NCI-H748 (cell line): ENCODE measurements at regions not wholly inside any gene's neighbourhood (a gene's known extent, or its start where the extent isn't known, plus 50 kb on each side); places are given as distances from the start of the nearest gene placed in this dataset.
A peak's percentile ranks its signal among the peaks of the same experiment; 100 is the strongest.

Experiments
- DNase-seq: peaks from one replicate; lab custom pipeline; 2025; ENCODE audit not compliant: unreplicated experiment; lab: John Stamatoyannopoulos, UW

DNA sequence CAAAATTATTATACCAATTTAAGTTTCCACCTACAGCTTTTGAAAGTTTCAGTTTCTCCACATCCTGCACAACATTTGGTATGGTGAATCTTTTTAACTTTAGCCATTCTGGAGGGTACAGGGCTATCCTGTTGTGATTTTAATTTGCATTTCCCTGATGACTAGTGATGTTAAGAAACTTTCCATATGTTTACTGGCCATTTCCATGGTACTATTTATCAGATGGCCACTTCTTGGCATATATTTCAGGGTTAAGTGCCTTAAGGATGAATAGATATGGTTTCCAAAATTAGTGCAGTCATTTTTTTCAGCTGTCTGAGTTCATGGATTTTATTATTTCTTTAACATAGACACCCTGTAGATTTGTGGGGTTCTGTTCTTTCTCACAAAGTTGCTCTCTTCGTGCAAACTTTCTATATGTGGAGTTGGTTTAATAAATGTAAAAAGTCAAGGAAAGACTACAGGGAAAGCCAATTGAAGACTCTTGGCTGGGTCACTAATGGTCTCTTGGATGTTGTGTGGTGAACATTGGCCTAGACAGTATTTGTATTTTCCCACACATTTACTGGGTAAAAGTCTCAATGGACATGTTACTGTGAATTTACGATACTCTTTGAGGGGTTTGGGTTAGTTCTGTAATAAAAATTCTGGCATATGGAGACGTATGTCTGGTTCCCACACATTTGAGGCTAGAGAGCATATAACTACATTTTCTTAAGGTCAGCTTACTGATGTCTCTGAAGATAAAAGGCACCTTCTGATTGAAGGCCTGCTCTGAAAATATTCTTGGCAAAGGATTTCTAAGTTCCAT lies 147.5 kb upstream of the PDZRN3 start:
- no peak for DNase-seq

DNA sequence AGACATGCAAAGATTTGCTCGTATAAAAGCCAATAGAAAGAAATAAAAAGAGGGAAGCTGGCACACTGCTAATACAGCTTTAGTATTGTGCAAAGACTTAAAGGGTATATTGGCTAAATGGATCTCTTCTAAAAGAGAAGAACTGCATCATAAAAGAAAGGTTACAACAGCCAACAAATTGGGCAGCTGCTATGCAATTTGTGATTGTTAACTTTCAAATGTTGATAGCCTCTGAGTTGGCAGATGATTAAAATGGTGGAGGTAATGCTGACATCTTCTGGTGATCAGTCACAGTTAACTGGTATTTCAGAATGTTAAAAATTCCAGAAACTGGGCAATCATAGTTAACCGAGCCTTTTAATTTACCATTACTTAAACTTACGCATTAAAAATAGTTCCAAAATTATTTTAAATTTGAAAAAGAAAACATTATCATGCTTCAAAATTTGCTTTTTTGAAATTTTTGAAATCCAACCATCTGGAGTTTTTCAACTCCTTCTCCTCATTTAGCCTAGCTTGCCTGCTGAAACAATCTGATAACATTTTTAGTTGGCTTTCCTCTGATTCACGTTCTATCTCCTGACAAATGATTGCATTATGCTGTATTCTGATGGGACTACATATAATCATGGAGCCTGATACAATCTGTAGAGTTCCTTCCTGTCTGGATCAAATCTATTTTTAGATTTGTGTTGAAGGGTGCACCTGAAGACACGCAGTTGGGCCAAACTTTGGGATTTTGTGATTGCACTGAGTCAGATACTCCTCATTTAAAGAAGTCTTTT lies 144.0 kb upstream of the PDZRN3 start:
- peak; percentile 24 for DNase-seq

DNA sequence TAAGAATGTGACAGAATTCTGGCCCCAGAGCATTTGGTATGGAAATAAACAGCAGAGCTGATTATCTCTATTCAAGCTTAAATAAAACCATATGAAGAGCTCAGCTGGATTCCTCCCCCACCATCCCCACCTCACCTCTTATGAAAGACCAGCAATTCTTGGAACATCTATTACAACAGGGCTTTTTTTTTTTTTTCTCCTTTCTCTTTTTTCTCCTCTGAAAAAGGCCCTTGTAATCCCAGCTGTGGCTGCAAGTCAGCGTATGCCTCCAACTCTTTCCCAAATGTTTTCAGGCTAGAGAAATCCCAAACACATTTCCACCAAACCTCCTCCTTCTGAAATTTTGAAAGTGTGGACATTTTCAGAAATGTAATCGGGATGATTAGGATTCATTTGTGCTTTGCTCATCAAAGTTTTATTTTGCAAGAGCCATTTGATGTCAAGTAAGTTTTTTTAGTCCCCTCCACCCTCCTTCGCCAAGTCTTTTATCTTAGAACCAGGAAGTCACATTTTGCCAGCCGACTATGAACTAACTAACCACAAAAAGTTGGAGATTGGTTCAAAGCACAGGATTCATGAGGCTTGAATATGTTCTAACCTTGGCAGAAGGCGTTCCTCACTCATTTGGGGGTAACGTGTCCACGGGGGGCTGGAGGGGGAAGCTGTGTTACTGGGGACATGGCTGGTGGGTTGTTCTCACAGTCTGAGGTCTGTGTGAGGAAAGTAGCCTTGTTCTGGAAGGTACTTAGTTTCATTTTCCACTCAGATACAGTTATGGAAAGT lies 142.0 kb upstream of the PDZRN3 start:
- DNase-seq, result no peak

DNA sequence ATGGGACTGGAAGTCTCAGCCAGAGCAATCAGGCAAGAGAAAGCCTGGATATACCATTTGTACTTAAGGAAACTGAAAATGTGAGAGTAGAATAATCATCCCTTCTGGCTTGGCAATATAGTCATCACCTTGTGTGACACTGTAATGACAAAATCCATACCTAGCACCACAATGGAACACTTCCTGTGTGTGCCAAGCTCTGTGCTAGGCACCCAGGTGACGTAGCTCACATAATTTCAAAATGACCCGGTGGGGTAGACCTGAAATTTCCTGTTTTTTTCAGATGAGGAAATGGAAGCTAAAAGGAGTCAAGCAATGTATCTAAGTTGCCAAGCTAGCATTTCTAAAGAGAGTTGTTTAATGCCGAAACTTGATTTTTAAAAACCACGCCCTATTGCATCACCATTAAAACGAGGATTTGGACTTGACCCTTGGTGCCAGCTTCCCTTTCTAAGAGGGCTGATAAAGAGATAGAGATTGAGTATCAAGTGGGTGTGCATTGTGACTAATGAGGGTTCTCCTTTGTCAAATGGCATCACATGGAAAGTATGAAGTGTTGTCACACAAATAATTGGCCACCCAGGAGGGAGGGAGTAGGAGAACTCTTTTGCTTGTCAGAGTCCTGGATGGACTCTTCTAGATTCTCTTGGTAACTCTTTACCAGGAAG lies 141.3 kb upstream of the PDZRN3 start:
- peak; percentile 46 for DNase-seq

DNA sequence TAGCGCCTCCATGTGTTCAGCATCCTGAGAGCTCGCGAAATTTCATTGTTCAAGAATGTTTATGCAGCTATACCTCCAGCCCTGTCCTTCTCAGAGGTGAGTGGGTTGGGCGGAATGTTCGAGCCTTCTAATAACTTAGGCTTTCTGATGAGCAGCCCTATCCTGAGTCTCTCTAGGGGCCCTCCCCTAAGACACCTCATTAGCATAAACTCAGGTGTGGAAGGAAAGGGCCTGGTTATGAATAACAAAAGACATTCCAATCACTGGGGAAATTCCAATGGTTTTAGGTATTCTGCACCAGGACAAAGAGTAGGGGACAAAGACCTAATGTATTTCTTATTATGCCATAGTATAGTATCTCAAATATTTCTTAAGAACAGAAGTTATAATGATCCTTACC lies 138.1 kb upstream of the PDZRN3 start:
- DNase-seq, result no peak

DNA sequence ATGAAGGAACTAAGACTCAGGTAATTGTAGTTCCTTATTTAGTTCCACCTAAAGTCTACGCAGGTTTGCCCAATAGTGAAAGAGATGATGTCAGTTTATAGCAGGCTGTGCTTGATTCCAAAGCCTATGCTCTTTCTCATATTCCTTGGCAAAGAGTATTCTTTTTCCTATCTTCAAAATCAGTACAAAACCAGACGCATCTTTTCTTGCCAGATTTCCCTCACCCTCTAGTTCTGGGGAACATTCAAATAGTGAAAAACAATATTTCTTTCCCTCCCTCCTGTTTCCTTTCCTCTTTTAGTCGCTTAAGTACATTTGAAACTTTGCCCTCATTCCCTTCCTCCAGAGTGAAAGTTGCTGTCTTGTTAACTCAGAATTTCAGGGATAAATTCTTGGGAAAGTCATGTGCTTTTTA lies 134.6 kb upstream of the PDZRN3 start:
- DNase-seq, result no peak

DNA sequence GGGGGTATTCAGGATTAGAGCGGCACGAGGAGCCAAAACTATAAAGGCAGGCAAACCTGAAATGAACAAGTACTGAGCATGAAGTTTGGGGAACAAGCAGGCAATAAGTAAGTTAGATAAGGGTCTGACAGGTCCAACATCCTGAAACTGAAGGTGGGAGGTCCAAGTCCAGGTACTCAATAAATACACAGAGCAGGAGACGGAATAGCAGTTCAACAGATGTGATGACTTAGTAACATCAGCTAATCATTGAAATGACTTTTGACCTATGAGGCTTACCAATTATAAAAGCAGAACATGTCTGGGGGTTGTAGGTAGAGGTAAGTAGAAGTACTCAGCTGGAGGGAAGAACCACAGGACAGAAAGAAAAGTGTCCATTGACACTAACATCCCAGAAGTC lies 132.8 kb upstream of the PDZRN3 start:
- DNase-seq, result no peak

DNA sequence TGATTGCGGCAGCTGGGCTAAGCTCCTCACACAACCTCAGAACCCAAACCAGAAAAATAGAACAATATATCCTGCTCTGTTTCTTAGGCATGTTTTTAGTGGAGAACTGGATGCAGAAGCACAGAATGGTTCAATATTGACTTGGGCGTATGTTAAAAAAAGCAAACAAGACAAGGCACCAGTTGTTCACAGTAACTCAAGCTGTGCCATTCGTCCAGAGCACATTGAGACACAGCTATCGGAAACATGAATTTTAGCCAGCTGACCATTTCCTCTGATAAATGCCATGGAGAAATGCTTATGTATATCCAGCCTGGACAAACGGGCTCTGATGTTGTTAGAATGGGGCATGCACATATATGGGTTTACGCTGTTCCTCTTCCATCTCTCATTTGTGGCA lies 129.2 kb upstream of the PDZRN3 start:
- DNase-seq, result no peak

DNA sequence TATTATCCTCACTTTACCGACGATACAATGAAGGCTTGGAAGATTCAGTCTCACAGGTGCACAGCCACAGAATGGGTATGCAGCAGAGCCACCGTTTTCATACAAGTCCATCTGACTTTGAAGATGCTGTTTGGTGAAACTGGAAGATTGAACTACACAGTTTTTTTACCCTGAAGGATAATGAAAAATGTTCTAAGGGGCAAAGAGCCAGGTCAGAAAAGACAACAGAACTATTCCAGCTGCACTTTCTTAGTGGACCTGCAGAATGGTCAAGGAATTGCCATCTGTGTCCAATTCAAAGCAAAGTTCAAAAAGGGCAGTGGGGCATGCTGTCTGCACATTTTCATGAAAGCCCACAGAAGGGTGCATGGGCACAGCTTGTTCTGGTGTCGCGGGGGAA lies 127.6 kb upstream of the PDZRN3 start:
- DNase-seq, result no peak

DNA sequence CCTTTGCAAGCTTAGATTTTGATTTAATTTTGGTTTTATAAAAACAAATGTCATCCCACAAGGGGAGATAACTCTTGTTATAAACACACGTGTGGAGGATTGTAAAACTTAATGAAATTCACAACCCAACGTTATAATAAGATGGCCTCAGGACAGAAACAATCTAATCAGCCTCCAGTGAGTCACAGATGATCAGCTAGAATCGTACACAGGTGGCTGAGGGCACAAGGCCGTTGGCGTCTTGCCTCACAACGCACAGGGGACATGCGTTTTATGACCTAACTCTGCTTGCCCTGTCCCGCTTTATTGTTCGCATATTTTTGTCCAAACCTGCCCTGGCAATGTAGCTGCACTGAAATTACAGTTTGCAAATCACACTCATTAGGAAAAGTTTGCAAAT lies 121.9 kb upstream of the PDZRN3 start:
- DNase-seq, result peak; percentile 16

DNA sequence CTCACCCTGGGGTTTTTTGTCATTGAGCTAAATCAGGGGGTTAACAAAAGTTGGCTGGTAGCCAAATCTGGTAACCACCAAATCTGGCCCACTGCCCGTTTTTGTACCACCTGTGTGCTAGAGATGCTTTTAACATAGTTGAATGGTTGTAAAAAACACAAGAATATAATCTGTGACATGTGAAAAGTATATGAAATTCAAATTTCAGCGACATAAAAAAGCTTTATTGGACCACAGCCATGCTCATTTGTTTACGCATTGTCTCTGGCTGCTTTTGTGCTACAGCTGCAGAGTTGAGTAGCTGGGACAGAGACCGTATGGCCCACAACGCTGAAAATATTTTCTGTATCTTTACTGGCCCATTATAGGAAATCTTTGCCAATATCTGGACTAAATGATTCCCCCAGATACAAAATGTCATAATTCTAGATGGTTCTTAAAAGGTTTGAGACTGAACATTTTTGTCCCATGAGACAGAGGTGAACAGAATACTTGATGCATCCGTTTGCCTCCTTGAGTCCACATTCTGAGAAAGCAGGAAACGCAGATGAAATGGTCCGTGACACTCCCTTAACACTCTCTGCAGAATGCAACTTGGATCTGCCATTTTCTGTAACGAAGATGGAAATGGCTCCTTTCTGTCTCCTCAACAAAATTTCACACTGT lies 120.9 kb upstream of the PDZRN3 start:
- DNase-seq, result peak; percentile 87

DNA sequence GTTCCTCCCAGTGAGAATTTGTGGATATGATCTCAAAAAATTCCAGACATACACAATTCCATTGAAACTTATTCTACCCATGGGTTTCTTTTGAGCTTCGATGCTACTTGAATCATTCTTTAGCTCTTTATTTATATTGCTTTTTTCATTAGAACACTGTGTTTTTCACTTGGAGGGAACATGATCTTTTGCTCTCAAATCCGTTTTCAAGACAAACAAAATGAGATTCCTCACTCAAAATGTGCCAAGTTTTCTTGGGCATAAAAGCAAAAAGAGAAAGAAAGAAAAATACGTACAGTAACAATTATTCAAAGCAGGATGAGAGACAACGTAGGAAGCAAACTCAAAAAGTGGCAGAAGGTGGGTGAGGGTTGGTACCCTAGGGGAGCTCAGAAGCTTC lies 118.8 kb upstream of the PDZRN3 start:
- DNase-seq, result no peak

DNA sequence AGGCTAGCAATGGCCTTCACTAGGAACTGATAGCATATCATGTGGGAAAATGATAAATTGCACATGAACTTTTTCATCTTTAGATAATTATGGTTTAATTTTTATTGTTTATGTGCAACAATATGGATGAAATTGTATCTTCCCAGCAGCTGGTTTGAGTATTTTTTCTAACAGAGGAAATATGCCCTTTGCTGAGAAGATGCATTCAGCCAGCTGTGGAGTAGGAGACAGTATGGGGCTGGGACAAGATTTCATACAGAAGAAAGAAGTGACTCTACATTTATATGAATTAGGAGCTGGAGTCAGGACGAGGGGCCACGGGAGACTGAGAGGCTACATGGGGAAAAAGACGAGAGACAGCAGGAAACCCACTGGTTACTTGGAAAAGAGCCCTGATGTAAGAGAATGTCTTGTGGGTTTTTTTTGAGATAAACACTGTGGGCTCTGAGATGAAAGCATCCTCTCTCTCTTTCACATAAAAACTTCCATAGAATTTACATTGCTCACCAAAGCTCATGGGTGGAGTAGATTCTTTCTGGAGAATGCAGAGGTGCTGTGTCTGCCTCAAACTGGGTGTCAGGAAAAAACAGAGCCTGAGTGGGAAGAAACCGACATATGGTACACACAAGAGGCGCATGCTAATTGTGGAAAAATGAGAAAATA lies 115.2 kb upstream of the PDZRN3 start:
- no peak for DNase-seq

DNA sequence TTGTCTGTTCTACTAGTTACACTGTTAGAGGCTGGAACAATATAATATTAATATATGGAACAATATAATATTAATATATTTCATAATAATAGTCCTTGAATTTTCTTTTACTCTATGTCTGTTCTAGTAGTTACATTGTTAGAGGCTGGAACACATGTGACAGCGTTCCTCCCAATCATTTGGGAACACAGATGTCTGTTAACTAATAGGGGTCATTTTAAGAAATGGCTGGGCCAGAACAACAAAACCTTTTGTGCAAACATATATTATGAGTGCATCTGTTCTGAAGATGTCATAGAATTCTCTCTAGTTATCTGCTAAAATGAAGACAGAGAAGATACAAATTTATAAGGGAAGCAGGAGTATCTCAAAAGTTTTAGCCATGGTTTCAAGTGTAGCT lies 114.0 kb upstream of the PDZRN3 start:
- DNase-seq, result no peak

DNA sequence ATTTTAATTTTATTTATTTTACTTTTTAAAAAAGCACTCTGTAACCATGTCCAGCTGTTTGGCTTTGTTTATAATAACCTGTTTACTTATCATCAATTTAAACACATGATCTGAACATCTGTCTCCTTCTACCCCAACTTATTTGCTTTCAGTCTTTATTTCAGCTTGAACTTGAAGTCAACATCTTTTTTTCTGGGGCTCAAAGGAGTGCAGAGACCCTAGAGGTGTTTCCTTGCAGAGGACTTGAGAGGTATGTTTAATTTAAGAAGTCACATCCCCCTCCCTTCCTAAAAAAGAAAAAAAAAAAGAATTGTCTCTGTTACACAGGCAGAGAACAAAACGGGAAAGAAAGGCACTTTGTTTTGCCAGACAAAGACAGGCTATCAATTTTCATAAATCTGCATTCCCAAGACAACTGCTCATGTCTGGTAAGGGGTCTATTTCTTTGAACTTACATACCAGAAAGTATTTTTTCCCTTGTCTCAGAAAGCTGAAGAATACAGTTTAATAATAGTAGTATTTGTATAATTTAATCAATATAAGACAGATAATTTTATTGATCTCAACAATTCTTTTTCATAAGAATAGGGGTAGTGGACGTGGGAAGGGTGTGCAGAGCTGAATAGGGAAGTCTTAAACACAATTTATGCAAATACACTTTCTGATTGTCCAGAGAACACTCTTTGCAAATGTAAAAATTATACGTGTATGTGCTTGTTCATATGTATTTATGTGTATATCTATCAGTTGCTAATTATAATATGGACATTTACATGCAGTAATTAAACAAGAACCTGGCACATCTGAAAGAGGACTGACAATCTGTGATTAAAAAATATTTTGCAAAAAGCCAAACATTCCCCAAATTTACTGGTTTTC lies 109.7 kb upstream of the PDZRN3 start:
- DNase-seq, result peak; percentile 24

DNA sequence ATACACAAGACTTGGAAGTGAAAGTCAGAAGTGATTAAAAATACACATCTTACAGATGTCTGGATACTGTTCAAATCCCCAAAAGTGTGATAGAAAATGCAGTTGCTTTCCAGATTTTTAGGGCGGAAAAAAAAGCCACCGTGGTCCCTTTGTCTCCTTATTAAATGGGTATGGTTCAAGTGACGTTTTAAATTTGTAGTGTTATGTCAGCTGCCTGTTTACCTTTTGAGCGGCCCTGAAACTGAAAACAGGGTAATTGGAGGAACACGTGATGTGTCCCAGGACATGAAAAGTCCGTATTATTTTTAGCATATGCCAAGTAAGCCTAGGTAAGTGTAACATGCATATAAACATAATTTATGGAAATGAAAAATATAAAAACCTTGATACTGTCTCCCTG lies 109.0 kb upstream of the PDZRN3 start:
- DNase-seq, result peak; percentile 80

DNA sequence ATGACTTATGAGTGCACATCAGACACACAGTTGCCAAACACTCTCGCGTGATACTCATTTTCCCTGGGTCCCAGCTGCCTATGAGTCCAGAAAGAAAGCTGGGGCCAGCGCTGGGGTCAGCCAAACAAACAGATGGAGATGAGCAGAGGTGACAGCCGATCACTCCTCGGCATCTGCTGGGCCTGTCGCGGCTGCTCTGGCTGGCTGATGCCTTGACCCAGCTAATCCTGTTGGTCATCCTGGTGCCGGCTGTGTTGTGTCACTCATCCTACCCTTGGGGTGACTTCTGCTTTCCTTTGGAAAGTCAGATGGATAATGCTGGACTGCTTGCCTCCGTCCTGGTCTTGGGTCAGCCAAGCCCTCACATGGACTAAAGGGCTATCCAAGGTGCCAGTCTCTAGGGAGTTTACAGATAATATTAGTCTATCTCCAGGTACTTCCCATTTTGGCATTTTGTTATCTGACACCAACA lies 105.3 kb upstream of the PDZRN3 start:
- DNase-seq, result peak; percentile 32

DNA sequence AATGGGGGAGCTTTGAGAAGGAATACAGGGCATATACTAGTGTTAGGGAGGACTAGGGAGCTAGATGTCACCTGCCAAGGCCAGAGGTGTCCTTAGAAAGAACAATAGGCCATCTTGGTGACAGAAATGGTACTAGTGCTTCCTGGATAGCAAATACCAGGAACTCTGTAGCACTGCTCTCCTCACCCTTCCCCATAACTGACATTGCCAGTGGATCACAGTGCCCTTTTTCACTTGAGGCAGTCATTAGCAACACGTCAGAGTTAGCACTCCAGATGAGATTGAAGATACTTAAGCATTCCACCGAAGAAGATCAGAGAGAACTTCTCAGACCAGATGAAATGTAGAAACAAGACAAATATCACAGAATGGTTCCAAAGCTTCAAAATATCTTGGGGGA lies 103.1 kb upstream of the PDZRN3 start:
- DNase-seq, result no peak
